ENCODE measurements at regions not wholly inside any gene's neighbourhood (a gene's known extent, or its start where the extent isn't known, plus 50 kb on each side); places are given as distances from the start of the nearest gene placed in this dataset.

DNA sequence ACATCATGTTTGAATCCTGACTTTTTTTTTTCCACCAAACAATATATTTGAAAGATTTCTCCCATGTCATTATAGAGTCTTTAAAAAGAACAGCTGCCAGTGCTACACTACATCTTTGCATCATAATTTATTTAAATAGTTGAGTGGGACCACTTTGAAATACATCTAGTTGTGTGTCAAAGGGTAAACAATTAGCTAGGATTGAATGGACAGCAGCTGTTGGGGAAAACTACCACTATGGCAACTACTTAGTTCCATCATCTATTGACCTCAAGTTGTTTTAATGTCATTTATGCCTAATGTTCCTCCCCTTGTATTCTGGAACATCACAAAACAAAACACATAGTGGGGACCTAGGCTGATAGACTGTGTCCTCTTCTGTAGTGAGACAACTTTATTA, 985.1 kb downstream of the SORCS1 start:
- Histone ChIP-seq H3K4me1 (ENCODE audit: control insufficient read depth in 3 of 3, insufficient read depth in 2 of 3, low read depth in 1 of 3, low read length in 2 of 3) (no peaks in the 10 kb centered on the region), H3K27me3 (ENCODE audit: control insufficient read depth in 3 of 3, insufficient read depth in 3 of 3, low read length in 3 of 3) (no peaks in the 10 kb centered on the region), H3K9me3 (ENCODE audit: control insufficient read depth in 2 of 2, insufficient read depth in 1 of 2, low read depth in 1 of 2, low read length in 1 of 2) (no peaks in the 10 kb centered on the region), H3K36me3 (ENCODE audit: control insufficient read depth in 3 of 3, insufficient read depth in 2 of 3, low read depth in 1 of 3, low read length in 3 of 3) (no peaks in the 10 kb centered on the region), H3K4me3 (ENCODE audit: low read depth in 1 of 3, low read length in 3 of 3) (no peak overlapping the region), H3K27ac (ENCODE audit: low read depth in 1 of 3, low read length in 2 of 3) (no peak overlapping the region)
- no peak for FAIRE-seq
- DNase-seq, result no peak

DNA sequence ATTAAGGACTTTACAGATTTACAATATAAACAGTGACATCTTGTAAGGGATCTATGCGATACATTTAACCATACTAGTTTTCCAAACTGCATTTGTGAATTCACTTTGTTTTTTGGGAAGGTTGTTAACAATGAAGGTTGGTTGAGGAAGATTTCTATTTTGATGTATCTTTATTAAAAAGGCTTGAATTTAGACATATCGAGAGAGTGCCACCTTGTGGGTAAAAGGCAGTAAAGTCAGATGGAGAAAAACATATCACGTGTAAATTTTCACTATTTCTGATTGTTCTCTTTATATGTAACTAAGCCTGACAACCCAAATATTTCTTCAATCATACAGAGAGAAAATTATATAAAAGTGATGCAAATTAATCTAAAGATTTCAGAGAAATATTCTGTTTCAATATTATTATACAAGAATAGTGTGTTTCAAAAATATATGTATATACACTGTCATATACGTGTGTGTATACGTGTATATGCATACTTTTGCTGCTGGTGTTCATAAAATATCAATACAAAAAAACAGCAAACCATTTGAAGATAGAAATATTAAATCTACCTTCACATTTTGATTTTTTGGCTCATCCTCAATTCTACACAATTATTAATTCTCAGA, 988.6 kb downstream of the SORCS1 start:
- H3K27me3 ChIP-seq (ENCODE audit: control insufficient read depth in 3 of 3, insufficient read depth in 3 of 3, low read length in 3 of 3), result no peaks in the 10 kb centered on the region
- 53 to 59% (median 55%) methylated on average over 5 of the region's 5 CpGs for WGBS, 3 donors
- H3K4me1 ChIP-seq (ENCODE audit: control insufficient read depth in 3 of 3, insufficient read depth in 2 of 3, low read depth in 1 of 3, low read length in 2 of 3), result no peaks in the 10 kb centered on the region
- H3K36me3 ChIP-seq (ENCODE audit: control insufficient read depth in 3 of 3, insufficient read depth in 2 of 3, low read depth in 1 of 3, low read length in 3 of 3), result no peaks in the 10 kb centered on the region
- DNase-seq, result peak; percentile 2 to 5
- no peak overlapping the region for H3K27ac ChIP-seq (ENCODE audit: low read depth in 1 of 3, low read length in 2 of 3)
- no peak overlapping the region for H3K4me3 ChIP-seq (ENCODE audit: low read depth in 1 of 3, low read length in 3 of 3)
- H3K9me3 ChIP-seq (ENCODE audit: control insufficient read depth in 2 of 2, insufficient read depth in 1 of 2, low read depth in 1 of 2, low read length in 1 of 2), result no peaks in the 10 kb centered on the region
- no peak for FAIRE-seq

DNA sequence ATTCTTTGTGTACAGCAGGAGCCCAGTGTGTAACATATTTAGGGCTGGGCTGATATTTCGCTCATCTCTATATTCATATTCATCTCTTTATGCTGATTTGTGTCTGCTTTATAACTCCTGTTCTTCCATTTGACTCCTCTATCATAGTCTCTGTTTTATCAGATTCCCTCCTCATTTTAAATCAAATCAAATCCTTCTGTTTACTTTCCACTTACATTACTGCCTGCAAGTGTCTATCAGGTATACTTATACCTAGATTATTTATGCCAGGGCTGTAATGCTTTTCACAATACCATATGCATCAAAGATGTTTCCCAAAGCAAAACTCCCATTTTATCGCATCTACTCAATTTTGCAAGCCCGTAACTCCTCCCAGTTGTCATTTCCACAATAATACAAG, 990.7 kb downstream of the SORCS1 start:
- Histone ChIP-seq H3K4me3 (ENCODE audit: low read depth in 1 of 3, low read length in 3 of 3) (no peak overlapping the region), H3K4me1 (ENCODE audit: control insufficient read depth in 3 of 3, insufficient read depth in 2 of 3, low read depth in 1 of 3, low read length in 2 of 3) (no peaks in the 10 kb centered on the region), H3K9me3 (ENCODE audit: control insufficient read depth in 2 of 2, insufficient read depth in 1 of 2, low read depth in 1 of 2, low read length in 1 of 2) (no peaks in the 10 kb centered on the region), H3K27me3 (ENCODE audit: control insufficient read depth in 3 of 3, insufficient read depth in 3 of 3, low read length in 3 of 3) (no peaks in the 10 kb centered on the region), H3K36me3 (ENCODE audit: control insufficient read depth in 3 of 3, insufficient read depth in 2 of 3, low read depth in 1 of 3, low read length in 3 of 3) (no peaks in the 10 kb centered on the region), H3K27ac (ENCODE audit: low read depth in 1 of 3, low read length in 2 of 3) (no peak overlapping the region)
- FAIRE-seq (no peak), DNase-seq (no peak)
- WGBS, 3 donors, result 78 to 88% (median 82%) methylated on average over 3 of the region's 3 CpGs

DNA sequence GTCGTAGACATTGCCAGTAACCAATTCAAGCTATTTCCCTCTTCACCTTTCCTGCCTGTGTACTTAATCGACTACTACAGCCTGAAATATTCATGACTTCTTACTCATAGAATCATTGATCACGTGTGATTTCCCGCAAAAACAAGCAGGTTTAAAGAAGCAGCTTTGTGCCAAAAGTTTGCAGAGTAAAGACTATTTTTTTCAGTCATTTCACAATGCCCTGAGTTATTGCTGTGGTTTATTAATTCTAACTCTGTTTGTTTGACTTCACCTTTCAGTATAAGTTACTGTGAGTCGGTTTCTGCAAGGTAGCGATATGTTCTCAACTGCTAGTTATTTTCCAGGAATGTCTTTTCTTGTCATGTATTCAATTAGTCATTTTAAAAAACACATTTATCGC, 995.3 kb downstream of the SORCS1 start:
- Histone ChIP-seq H3K4me3 (ENCODE audit: low read depth in 1 of 3, low read length in 3 of 3) (no peak overlapping the region), H3K27me3 (ENCODE audit: control insufficient read depth in 3 of 3, insufficient read depth in 3 of 3, low read length in 3 of 3) (no peaks in the 10 kb centered on the region), H3K36me3 (ENCODE audit: control insufficient read depth in 3 of 3, insufficient read depth in 2 of 3, low read depth in 1 of 3, low read length in 3 of 3) (no peaks in the 10 kb centered on the region), H3K4me1 (ENCODE audit: control insufficient read depth in 3 of 3, insufficient read depth in 2 of 3, low read depth in 1 of 3, low read length in 2 of 3) (no peaks in the 10 kb centered on the region), H3K9me3 (ENCODE audit: control insufficient read depth in 2 of 2, insufficient read depth in 1 of 2, low read depth in 1 of 2, low read length in 1 of 2) (no peaks in the 10 kb centered on the region), H3K27ac (ENCODE audit: low read depth in 1 of 3, low read length in 2 of 3) (no peak overlapping the region)
- DNase-seq (no peak), FAIRE-seq (no peak)
- WGBS, 3 donors, result 63 to 74% (median 67%) methylated on average over 7 of the region's 7 CpGs

DNA sequence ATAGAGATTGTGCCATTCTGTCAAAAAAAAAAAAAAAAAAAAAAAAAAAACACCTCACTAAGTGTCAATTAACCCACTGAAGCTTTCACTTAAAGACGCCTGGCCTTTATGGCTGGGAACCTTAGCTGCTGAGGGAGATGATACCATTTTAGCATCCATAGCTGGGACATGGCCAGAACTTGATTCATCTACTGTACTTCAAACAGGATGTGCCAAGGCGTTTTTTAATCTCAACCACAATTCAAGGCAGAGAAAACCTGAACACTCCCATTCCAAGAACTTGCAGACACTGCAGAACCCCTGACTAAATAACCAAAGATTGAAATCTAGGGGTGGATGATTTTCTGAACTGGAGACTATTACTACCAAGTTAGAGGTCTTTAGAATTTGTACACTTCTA, 996.6 kb downstream of the SORCS1 start:
- Histone ChIP-seq H3K4me1 (ENCODE audit: control insufficient read depth in 3 of 3, insufficient read depth in 2 of 3, low read depth in 1 of 3, low read length in 2 of 3) (no peaks in the 10 kb centered on the region), H3K27ac (ENCODE audit: low read depth in 1 of 3, low read length in 2 of 3) (no peak overlapping the region), H3K4me3 (ENCODE audit: low read depth in 1 of 3, low read length in 3 of 3) (no peak overlapping the region), H3K27me3 (ENCODE audit: control insufficient read depth in 3 of 3, insufficient read depth in 3 of 3, low read length in 3 of 3) (no peaks in the 10 kb centered on the region), H3K9me3 (ENCODE audit: control insufficient read depth in 2 of 2, insufficient read depth in 1 of 2, low read depth in 1 of 2, low read length in 1 of 2) (no peaks in the 10 kb centered on the region), H3K36me3 (ENCODE audit: control insufficient read depth in 3 of 3, insufficient read depth in 2 of 3, low read depth in 1 of 3, low read length in 3 of 3) (no peaks in the 10 kb centered on the region)
- DNase-seq, result no peak
- no peak for FAIRE-seq
- 51 to 66% (median 54%) methylated on average over 2 of the region's 2 CpGs for WGBS, 3 donors

DNA sequence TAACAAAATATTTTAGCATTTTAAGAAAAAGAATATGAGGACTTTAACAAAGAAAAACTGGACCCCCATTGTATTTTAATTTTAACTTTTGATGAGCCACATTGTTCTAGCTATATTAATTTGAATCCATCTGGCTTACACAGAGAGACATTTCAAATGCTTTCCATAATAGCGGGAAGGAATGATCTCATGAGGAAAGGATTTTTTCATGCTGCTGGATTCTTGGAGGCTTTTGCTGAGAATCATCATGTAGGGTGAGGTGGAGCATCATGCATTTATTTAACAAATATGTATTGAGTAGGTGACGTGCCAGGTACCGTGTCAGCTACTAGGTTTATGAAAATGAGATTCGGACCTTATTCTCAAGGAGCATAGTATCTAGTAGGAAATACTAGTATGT, 1006.3 kb downstream of the SORCS1 start:
- Histone ChIP-seq H3K27me3 (ENCODE audit: control insufficient read depth in 3 of 3, insufficient read depth in 3 of 3, low read length in 3 of 3) (no peaks in the 10 kb centered on the region), H3K4me3 (ENCODE audit: low read depth in 1 of 3, low read length in 3 of 3) (no peak overlapping the region), H3K4me1 (ENCODE audit: control insufficient read depth in 3 of 3, insufficient read depth in 2 of 3, low read depth in 1 of 3, low read length in 2 of 3) (no peaks in the 10 kb centered on the region), H3K36me3 (ENCODE audit: control insufficient read depth in 3 of 3, insufficient read depth in 2 of 3, low read depth in 1 of 3, low read length in 3 of 3) (no peaks in the 10 kb centered on the region), H3K27ac (ENCODE audit: low read depth in 1 of 3, low read length in 2 of 3) (no peak overlapping the region), H3K9me3 (ENCODE audit: control insufficient read depth in 2 of 2, insufficient read depth in 1 of 2, low read depth in 1 of 2, low read length in 1 of 2) (no peaks in the 10 kb centered on the region)
- no peak for DNase-seq
- FAIRE-seq, result no peak
- WGBS, 3 donors, result 83 to 90% (median 89%) methylated on average over 4 of the region's 4 CpGs

DNA sequence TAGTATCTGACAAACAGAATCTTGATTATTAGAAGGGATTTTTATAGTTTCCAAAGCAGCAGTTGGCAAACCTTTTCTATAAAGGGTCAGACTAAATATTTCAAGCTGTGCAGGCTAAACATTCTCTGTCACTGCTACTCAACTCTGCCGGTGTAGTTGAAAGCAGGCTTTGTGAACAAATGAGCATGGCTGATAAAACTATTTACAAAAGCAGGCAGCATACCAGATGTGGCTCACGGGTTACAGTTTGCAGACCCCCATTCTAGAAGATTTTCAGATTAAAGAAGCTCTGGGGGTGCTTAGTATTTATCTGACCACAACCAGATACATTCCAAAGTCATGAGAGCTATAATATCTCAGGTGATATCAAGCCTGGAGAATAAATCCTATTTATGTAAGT, 1017.5 kb downstream of the SORCS1 start:
- Histone ChIP-seq H3K9me3 (ENCODE audit: control insufficient read depth in 2 of 2, insufficient read depth in 1 of 2, low read depth in 1 of 2, low read length in 1 of 2) (no peaks in the 10 kb centered on the region), H3K4me3 (ENCODE audit: low read depth in 1 of 3, low read length in 3 of 3) (no peak overlapping the region), H3K27ac (ENCODE audit: low read depth in 1 of 3, low read length in 2 of 3) (no peak overlapping the region), H3K4me1 (ENCODE audit: control insufficient read depth in 3 of 3, insufficient read depth in 2 of 3, low read depth in 1 of 3, low read length in 2 of 3) (no peaks in the 10 kb centered on the region), H3K27me3 (ENCODE audit: control insufficient read depth in 3 of 3, insufficient read depth in 3 of 3, low read length in 3 of 3) (no peaks in the 10 kb centered on the region), H3K36me3 (ENCODE audit: control insufficient read depth in 3 of 3, insufficient read depth in 2 of 3, low read depth in 1 of 3, low read length in 3 of 3) (no peaks in the 10 kb centered on the region)
- 12 to 19% (median 19%) methylated on average over 2 of the region's 2 CpGs for WGBS, 3 donors
- FAIRE-seq, result no peak
- no peak for DNase-seq

DNA sequence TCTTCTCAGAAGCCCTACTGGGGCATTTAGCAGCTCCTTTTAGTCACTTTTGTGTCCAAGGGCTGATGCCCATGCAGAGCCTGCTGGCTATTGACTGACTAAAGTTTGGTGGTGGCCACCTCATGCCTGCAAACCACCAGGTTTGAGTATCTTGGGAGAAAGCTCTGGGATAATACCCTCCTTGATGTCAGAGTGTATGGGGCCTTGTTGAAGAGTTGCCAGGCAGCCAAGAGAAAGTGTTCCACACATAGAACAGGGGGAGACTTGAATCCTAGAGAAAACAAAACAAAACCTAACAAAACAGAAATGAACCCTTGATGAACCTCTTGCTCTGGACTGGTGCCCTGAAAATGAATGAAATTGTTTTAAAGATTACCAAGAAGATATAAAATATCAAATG, 1024.6 kb downstream of the SORCS1 start:
- DNase-seq (no peak), FAIRE-seq (no peak)
- Histone ChIP-seq H3K4me3 (ENCODE audit: low read depth in 1 of 3, low read length in 3 of 3) (no peak overlapping the region), H3K9me3 (ENCODE audit: control insufficient read depth in 2 of 2, insufficient read depth in 1 of 2, low read depth in 1 of 2, low read length in 1 of 2) (no peaks in the 10 kb centered on the region), H3K27ac (ENCODE audit: low read depth in 1 of 3, low read length in 2 of 3) (no peak overlapping the region), H3K27me3 (ENCODE audit: control insufficient read depth in 3 of 3, insufficient read depth in 3 of 3, low read length in 3 of 3) (no peaks in the 10 kb centered on the region), H3K4me1 (ENCODE audit: control insufficient read depth in 3 of 3, insufficient read depth in 2 of 3, low read depth in 1 of 3, low read length in 2 of 3) (no peaks in the 10 kb centered on the region), H3K36me3 (ENCODE audit: control insufficient read depth in 3 of 3, insufficient read depth in 2 of 3, low read depth in 1 of 3, low read length in 3 of 3) (no peaks in the 10 kb centered on the region)

DNA sequence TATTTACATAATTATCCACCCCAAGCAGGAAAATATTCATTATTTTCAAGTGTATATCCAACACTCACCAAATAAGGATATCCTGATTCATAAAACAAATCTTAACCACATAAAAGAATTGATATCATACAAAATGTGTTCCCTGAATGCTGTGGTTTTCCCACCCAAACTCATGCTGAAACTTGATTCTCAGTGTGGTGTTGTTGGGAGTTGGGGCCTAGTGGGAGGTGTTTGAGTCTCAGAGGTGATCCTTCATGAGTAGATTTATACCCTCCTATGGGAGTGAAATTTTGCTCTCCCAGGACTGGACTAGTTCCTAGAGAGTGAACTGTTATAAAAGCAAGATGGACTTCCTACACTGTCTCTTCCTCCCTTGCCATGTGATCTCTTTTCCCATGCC, 1028.3 kb downstream of the SORCS1 start:
- no peaks in the 10 kb centered on the region for H3K4me1 ChIP-seq (ENCODE audit: control insufficient read depth in 3 of 3, insufficient read depth in 2 of 3, low read depth in 1 of 3, low read length in 2 of 3)
- H3K27me3 ChIP-seq (ENCODE audit: control insufficient read depth in 3 of 3, insufficient read depth in 3 of 3, low read length in 3 of 3), result no peaks in the 10 kb centered on the region
- no peak for DNase-seq
- FAIRE-seq, result no peak
- H3K4me3 ChIP-seq (ENCODE audit: low read depth in 1 of 3, low read length in 3 of 3), result no peak overlapping the region
- no peak overlapping the region for H3K27ac ChIP-seq (ENCODE audit: low read depth in 1 of 3, low read length in 2 of 3)
- H3K36me3 ChIP-seq (ENCODE audit: control insufficient read depth in 3 of 3, insufficient read depth in 2 of 3, low read depth in 1 of 3, low read length in 3 of 3), result no peaks in the 10 kb centered on the region
- no peaks in the 10 kb centered on the region for H3K9me3 ChIP-seq (ENCODE audit: control insufficient read depth in 2 of 2, insufficient read depth in 1 of 2, low read depth in 1 of 2, low read length in 1 of 2)
